ENCODE measurements at regions not wholly inside any gene's neighbourhood (a gene's known extent, or its start where the extent isn't known, plus 50 kb on each side); places are given as distances from the start of the nearest gene placed in this dataset.
"Not testable (repeated sequence)": the region's sequence is repeated elsewhere in the genome, so short reads cannot be mapped to it uniquely, and the experiment has no call there.

DNA sequence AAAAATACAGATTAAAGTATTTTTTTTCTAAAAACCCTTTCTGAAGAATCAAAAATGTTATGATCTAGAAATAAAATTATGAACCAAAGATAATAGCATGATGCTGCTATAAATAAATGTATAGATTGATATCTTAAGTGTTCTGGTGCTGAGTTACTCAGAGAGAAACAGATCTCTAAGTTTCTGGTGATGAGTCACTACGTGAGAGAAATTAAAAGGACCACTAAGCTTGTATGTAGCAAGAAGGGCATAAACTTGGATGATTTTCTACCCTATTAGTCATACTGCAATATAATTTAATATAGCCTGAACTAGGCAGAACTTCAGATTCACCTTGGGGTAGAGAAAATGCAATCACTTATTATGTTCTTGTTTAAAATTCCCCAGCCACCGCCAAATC is 514.8 kb downstream of the AMY1C start:
- no peaks in the 10 kb centered on the region for H3K27me3 Mint-ChIP-seq (ENCODE audit: low read depth)
- no peaks in the 10 kb centered on the region for H3K36me3 Mint-ChIP-seq (ENCODE audit: low read depth)
- no peak overlapping the region for H3K4me3 Mint-ChIP-seq
- no peak overlapping the region for H3K27ac Mint-ChIP-seq
- TF ChIP-seq, protein P1, sequence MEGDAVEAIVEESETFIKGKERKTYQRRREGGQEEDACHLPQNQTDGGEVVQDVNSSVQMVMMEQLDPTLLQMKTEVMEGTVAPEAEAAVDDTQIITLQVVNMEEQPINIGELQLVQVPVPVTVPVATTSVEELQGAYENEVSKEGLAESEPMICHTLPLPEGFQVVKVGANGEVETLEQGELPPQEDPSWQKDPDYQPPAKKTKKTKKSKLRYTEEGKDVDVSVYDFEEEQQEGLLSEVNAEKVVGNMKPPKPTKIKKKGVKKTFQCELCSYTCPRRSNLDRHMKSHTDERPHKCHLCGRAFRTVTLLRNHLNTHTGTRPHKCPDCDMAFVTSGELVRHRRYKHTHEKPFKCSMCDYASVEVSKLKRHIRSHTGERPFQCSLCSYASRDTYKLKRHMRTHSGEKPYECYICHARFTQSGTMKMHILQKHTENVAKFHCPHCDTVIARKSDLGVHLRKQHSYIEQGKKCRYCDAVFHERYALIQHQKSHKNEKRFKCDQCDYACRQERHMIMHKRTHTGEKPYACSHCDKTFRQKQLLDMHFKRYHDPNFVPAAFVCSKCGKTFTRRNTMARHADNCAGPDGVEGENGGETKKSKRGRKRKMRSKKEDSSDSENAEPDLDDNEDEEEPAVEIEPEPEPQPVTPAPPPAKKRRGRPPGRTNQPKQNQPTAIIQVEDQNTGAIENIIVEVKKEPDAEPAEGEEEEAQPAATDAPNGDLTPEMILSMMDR (IDR thresholded peaks at IDR 0.05; ENCODE audit: unreplicated experiment in 3 of 3), result no peak
- no peaks in the 10 kb centered on the region for H3K9me3 Mint-ChIP-seq
- H3K4me1 Mint-ChIP-seq, result peaks cover 5% of the 10 kb centered on the region

DNA sequence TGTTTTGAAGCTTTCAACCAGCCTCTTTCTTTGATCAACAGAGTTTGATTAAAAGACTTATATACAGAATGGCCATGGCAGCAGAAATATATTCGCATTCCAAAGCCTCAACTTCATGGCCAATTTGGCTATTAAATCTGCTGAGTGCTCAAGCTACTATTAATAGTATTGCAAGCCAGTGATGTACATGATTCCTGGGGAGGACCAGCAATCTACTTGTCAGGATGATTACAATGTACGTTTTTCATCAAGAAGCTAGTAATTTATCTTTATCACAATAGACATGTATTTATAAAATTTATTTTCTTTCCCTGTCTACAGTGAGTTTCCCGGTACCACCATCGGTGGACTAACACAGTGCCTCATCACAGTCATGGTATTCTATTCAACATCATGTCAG is 515.5 kb downstream of the AMY1C start:
- no peak overlapping the region for H3K27ac Mint-ChIP-seq
- H3K4me3 Mint-ChIP-seq, result no peak overlapping the region
- TF ChIP-seq, protein P1 (IDR thresholded peaks at IDR 0.05; ENCODE audit: unreplicated experiment in 3 of 3), result no peak
- no peaks in the 10 kb centered on the region for H3K27me3 Mint-ChIP-seq (ENCODE audit: low read depth)
- H3K9me3 Mint-ChIP-seq, result no peaks in the 10 kb centered on the region
- peaks cover 5% of the 10 kb centered on the region for H3K4me1 Mint-ChIP-seq
- no peaks in the 10 kb centered on the region for H3K36me3 Mint-ChIP-seq (ENCODE audit: low read depth)

DNA sequence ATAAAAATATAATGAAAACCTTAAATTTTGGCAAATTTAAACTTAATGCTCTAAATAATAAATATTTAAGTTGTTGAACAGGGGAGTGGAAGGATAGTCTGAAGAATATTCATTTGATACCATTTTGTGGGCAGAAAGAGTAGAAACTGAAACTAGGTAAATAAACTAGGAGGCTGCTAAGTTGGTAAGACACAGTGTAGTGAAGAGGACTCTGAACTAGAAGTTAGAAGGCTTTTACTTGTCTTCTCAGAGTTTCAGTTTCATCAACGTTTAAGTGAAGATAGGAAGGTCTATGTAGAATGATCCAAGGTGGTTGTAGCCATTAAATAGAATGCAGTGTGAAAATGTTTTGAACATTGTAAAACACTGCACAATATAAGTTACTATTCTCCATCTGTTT is 516.9 kb downstream of the AMY1C start:
- Mint-ChIP-seq H3K9me3 (no peaks in the 10 kb centered on the region), H3K4me3 (no peak overlapping the region), H3K36me3 (ENCODE audit: low read depth) (no peaks in the 10 kb centered on the region), H3K27ac (no peak overlapping the region), H3K27me3 (ENCODE audit: low read depth) (no peaks in the 10 kb centered on the region), H3K4me1 (peaks cover 5% of the 10 kb centered on the region)
- TF ChIP-seq, protein P1 (IDR thresholded peaks at IDR 0.05; ENCODE audit: unreplicated experiment in 3 of 3), result no peak

DNA sequence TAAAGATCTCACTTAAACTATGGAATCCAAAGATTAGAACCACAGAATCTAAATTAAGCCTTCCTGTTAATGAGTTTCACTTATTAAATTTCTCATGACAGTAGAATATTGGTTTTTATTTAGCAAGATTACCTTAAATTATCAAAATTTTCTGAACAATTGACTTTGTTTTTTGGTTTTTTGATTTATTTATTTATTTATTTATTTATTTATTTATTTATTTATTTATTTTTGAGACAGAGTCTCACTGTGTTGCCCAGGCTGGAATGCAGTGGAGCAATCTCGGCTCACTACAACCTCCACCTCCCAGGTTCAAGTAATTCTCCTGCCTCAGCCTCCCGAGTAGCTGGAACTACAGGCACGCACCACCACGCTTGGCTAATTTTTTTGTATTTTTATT is 538.6 kb downstream of the AMY1C start:
- not testable (repeated sequence) for H3K27ac Mint-ChIP-seq

DNA sequence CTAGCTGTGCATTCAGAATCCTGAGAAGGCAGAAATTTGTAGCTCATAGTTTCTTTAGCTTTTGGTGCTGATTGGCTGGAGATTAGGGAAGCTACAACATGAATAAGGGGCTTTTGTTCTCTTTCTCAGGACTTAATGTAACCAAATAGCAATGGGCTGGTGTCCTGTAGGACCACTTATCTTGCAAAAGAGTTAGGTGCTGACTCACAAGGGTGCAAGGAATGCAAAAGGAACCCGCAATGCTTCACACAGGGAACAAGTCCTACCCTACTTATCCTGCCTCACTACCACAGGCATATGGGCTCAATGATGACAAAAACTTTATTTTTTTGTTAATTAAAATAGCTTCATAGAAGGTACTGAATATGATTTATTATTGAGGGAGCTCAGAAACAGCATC is 541.5 kb downstream of the AMY1C start:
- peaks cover 7% of the 10 kb centered on the region for H3K4me1 Mint-ChIP-seq
- H3K27me3 Mint-ChIP-seq (ENCODE audit: low read depth), result no peaks in the 10 kb centered on the region
- H3K4me3 Mint-ChIP-seq, result no peak overlapping the region
- TF ChIP-seq, protein P1 (IDR thresholded peaks at IDR 0.05; ENCODE audit: unreplicated experiment in 3 of 3), result no peak
- no peak overlapping the region for H3K27ac Mint-ChIP-seq
- H3K36me3 Mint-ChIP-seq (ENCODE audit: low read depth), result no peaks in the 10 kb centered on the region
- no peaks in the 10 kb centered on the region for H3K9me3 Mint-ChIP-seq

More for the DNA sequence above, 538.6 kb downstream of the AMY1C start:
- H3K27me3 Mint-ChIP-seq (ENCODE audit: low read depth); H3K4me1 Mint-ChIP-seq; H3K4me3 Mint-ChIP-seq; H3K9me3 Mint-ChIP-seq; H3K36me3 Mint-ChIP-seq (ENCODE audit: low read depth): not testable (repeated sequence)

DNA sequence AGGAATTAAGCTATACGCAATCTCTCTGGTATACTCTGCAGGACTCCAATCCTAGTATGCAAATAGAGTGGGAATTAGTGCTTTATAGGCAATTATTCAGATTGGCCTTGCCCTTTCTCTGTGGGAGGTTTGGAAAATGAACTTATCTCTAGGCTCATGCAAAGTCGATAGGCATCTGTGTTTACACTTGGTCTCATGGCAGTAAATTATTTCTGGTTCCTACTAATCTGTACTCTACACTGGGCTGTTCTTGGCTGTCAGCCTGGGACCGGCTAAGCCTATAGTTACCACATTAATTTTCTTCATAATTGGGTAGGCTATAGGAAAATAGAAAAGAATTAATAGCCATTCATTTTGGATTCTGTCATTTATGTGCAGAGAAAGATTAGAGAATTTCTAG is 544.6 kb downstream of the AMY1C start:
- TF ChIP-seq, protein P1 (IDR thresholded peaks at IDR 0.05; ENCODE audit: unreplicated experiment in 3 of 3), result no peak
- no peaks in the 10 kb centered on the region for H3K36me3 Mint-ChIP-seq (ENCODE audit: low read depth)
- peaks cover 7% of the 10 kb centered on the region for H3K4me1 Mint-ChIP-seq
- peak overlapping the region in 1 of 3 experiments; percentile 72 for H3K27ac Mint-ChIP-seq
- peaks cover 3% of the 10 kb centered on the region for H3K9me3 Mint-ChIP-seq
- no peaks in the 10 kb centered on the region for H3K27me3 Mint-ChIP-seq (ENCODE audit: low read depth)
- no peak overlapping the region for H3K4me3 Mint-ChIP-seq
